Colonic mucosa (tissue), 4 donors: ENCODE measurements at regions not wholly inside any gene's neighbourhood (a gene's known extent, or its start where the extent isn't known, plus 50 kb on each side); places are given as distances from the start of the nearest gene placed in this dataset.
"Not testable (repeated sequence)": the region's sequence is repeated elsewhere in the genome, so short reads cannot be mapped to it uniquely, and the experiment has no call there.

Experiments
- DNase-seq: peaks from one replicate; pipeline ENCODE4 v3.0.0-alpha.2; 2020
- H3K27ac ChIP-seq: fragments of 200-600 bp; one replicate; pipeline ENCODE4 v1.8.0; 2021
- H3K27me3 ChIP-seq: fragments of 200-600 bp; one replicate; pipeline ENCODE4 v1.8.0; 2021
- H3K36me3 ChIP-seq: fragments of 200-600 bp; one replicate; pipeline ENCODE4 v1.8.0; 2021
- H3K4me1 ChIP-seq: fragments of 200-600 bp; one replicate; pipeline ENCODE4 v1.8.0; 2021; ENCODE audit warnings: mild to moderate bottlenecking
- H3K4me3 ChIP-seq: fragments of 200-600 bp; one replicate; pipeline ENCODE4 v1.8.0; 2021
- H3K9ac ChIP-seq, 2 donors: one replicate each; pipeline ENCODE4 v1.7.0; 2013; ENCODE audit warnings: control low read depth in 2 of 2, low read depth in 2 of 2, low read length in 2 of 2
- H3K9me3 ChIP-seq: fragments of 200-600 bp; one replicate; pipeline ENCODE4 v1.8.0; 2021
- CTCF ChIP-seq: fragments of 200-600 bp; IDR thresholded peaks from one replicate; pipeline ENCODE4 v1.8.0; 2022; ENCODE audit warnings: antibody characterized with exemption, mild to moderate bottlenecking
- intact Hi-C: fragments of 100-400 bp; cut with DNase I; formaldehyde crosslinking; loops from one replicate; pipeline ENCODE4 v1.14.1; 2022
- donor health status: healthy.
- donor health status: DM: no; HTN: no; CAD: no.
- donor health status: DM: no; HTN: no; CAD: no.

GRCh38 chr20:61090541-61090940 is 161.5 kb upstream of the CDH4 start:
- H3K9ac ChIP-seq: no peak overlapping the region
- no peaks in the 10 kb centered on the region for H3K36me3 ChIP-seq
- no peaks in the 10 kb centered on the region for H3K9me3 ChIP-seq
- H3K4me3 ChIP-seq: no peak overlapping the region
- no peak for DNase-seq
- H3K27me3 ChIP-seq: no peaks in the 10 kb centered on the region
- intact Hi-C loops: no loop called here
- no peaks in the 10 kb centered on the region for H3K4me1 ChIP-seq
- TF ChIP-seq CTCF: no peak
- no peak overlapping the region for H3K27ac ChIP-seq

DNA sequence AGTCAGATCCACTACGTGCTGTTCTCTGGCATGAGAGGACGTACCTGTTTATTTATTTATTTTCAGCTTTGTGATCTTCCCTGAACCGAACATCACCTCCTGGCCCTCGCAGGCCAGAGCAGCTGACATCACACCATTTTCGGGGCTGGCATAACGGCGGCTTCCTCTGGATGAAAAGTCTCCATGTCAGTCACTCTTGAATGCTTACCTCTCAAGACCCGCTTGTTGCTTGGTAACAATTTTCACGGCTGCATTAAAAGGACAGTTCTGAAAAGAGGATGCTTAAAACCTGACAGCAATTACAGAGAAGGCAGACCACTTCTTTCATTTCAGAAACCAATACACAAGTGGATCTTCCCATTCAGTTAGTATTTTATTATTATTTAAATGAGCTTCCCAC is 159.8 kb upstream of the CDH4 start:
- H3K4me1 ChIP-seq: no peaks in the 10 kb centered on the region
- intact Hi-C loops: no loop called here
- no peak for TF ChIP-seq CTCF
- no peaks in the 10 kb centered on the region for H3K9me3 ChIP-seq
- DNase-seq: no peak
- H3K27ac ChIP-seq: no peak overlapping the region
- no peaks in the 10 kb centered on the region for H3K27me3 ChIP-seq
- no peak overlapping the region for H3K4me3 ChIP-seq
- no peaks in the 10 kb centered on the region for H3K36me3 ChIP-seq
- H3K9ac ChIP-seq: no peak overlapping the region

- Histone ChIP-seq H3K9ac (no peak overlapping the region), H3K4me1 (no peaks in the 10 kb centered on the region), H3K36me3 (no peaks in the 10 kb centered on the region), H3K27ac (no peak overlapping the region), H3K27me3 (no peaks in the 10 kb centered on the region), H3K9me3 (no peaks in the 10 kb centered on the region), H3K4me3 (no peak overlapping the region)
- no peak for TF ChIP-seq CTCF
- intact Hi-C loops: no loop called here
- no peak for DNase-seq
Observed at GRCh38 chr20:61094581-61094980, 157.5 kb upstream of the CDH4 start.

GRCh38 chr20:61096463-61096862 is 155.6 kb upstream of the CDH4 start:
- H3K27ac ChIP-seq: no peak overlapping the region
- TF ChIP-seq CTCF: no peak
- H3K27me3 ChIP-seq: no peaks in the 10 kb centered on the region
- no peaks in the 10 kb centered on the region for H3K36me3 ChIP-seq
- no peak for DNase-seq
- H3K9me3 ChIP-seq: no peaks in the 10 kb centered on the region
- H3K9ac ChIP-seq: no peak overlapping the region
- no peak overlapping the region for H3K4me3 ChIP-seq
- intact Hi-C loops: no loop called here
- H3K4me1 ChIP-seq: no peaks in the 10 kb centered on the region

DNA sequence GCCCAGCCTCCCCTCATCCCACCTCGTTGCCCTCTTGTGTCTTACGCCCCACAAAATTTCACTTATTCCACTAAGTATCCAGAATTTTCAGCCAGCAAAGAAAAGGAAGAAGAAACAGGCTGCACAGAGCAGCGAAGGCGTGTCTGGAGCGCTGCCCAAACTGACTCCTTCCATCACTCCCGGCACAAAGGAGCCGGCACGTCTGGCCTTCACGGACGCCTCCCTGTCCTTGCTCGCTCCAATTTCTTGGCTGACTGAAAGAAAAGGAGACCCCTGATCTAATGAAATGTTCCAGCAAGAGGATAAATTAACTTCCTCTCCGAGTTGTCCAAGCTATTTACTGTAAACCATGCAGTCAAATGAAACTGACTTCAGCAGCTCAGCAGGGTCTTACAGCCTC is 152.3 kb upstream of the CDH4 start:
- intact Hi-C loops: no loop called here
- Histone ChIP-seq H3K36me3 (no peaks in the 10 kb centered on the region), H3K9me3 (no peaks in the 10 kb centered on the region), H3K27me3 (no peaks in the 10 kb centered on the region), H3K9ac (no peak overlapping the region), H3K4me3 (no peak overlapping the region), H3K27ac (no peak overlapping the region), H3K4me1 (no peaks in the 10 kb centered on the region)
- no peak for DNase-seq
- no peak for TF ChIP-seq CTCF

DNA sequence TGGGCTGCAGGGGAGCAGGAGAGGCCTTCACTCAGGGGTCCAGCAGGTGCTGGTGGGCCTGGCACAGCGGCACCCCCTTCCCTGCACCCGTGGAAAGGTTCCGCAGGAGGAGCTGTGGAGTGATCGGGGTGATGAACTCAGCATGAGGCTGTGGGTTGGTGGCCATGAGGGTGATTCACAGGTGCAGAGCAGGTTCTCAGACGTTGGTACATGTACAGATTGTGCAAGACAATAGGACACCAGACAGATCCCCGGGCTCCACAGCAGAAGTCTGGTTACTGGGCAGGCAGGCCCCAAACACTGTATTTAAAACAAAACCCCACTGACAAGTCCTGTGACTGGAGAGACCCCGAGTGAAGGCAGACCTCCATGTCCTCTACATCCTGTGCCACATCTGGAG is 151.6 kb upstream of the CDH4 start:
- H3K27ac ChIP-seq: no peak overlapping the region
- H3K9ac ChIP-seq: no peak overlapping the region
- H3K4me1 ChIP-seq: no peaks in the 10 kb centered on the region
- H3K4me3 ChIP-seq: no peak overlapping the region
- H3K36me3 ChIP-seq: no peaks in the 10 kb centered on the region
- H3K9me3 ChIP-seq: no peaks in the 10 kb centered on the region
- TF ChIP-seq CTCF: no peak
- H3K27me3 ChIP-seq: no peaks in the 10 kb centered on the region
- intact Hi-C loops: no loop called here
- no peak for DNase-seq

GRCh38 chr20:61101321-61101720 is 150.7 kb upstream of the CDH4 start:
- H3K9me3 ChIP-seq, intact Hi-C loops, H3K36me3 ChIP-seq, H3K9ac ChIP-seq, H3K27ac ChIP-seq, DNase-seq, H3K4me3 ChIP-seq, H3K4me1 ChIP-seq, H3K27me3 ChIP-seq: not testable (repeated sequence)
